ENCODE measurements at regions not wholly inside any gene's neighbourhood (a gene's known extent, or its start where the extent isn't known, plus 50 kb on each side); places are given as distances from the start of the nearest gene placed in this dataset.

- TF ChIP-seq POLR2AphosphoS5 (IDR thresholded peaks at IDR 0.05; ENCODE audit: low read depth, low read length): no peak
- no peak for TF ChIP-seq SIN3A (IDR thresholded peaks at IDR 0.05; ENCODE audit: borderline replicate concordance, insufficient read depth, low read length)
- no peak for TF ChIP-seq FOXP2 (optimal IDR thresholded peaks at IDR 0.05; ENCODE audit: borderline replicate concordance, extremely low read depth, extremely low read length, insufficient read depth)
- no peak for TF ChIP-seq REST (IDR thresholded peaks at IDR 0.05; ENCODE audit: insufficient read depth in 1 of 2, low read depth in 2 of 2, low read length in 2 of 2)
- TF ChIP-seq TAF1 (IDR thresholded peaks at IDR 0.05; ENCODE audit: borderline replicate concordance, insufficient read depth, low read length): no peak
Measured at GRCh38 chr4:60432911-60433310, 767.2 kb upstream of the ADGRL3 start.

DNA sequence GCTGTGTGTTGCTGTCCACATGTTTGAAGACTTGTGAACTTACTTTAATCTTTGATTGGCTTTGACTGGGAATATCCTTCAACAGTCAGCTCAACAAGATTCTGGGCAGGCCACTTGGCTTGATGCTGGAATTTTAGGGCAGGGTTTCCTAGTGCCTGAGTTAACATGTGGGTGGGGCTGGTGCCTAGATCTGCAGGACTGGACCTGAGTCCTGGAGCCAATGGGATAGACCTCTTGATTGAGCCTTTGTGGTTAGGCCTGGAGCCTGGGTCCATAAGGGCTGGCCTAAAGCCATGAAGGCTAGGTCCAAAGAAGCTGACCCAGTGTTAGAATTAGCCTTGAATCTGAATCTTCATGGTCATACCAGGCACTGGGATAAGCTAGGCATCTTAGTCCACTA, 757.1 kb upstream of the ADGRL3 start:
- TF ChIP-seq POLR2AphosphoS5 (IDR thresholded peaks at IDR 0.05; ENCODE audit: low read depth, low read length) (no peak), TAF1 (IDR thresholded peaks at IDR 0.05; ENCODE audit: borderline replicate concordance, insufficient read depth, low read length) (no peak), SIN3A (IDR thresholded peaks at IDR 0.05; ENCODE audit: borderline replicate concordance, insufficient read depth, low read length) (no peak), FOXP2 (optimal IDR thresholded peaks at IDR 0.05; ENCODE audit: borderline replicate concordance, extremely low read depth, extremely low read length, insufficient read depth) (no peak)

DNA sequence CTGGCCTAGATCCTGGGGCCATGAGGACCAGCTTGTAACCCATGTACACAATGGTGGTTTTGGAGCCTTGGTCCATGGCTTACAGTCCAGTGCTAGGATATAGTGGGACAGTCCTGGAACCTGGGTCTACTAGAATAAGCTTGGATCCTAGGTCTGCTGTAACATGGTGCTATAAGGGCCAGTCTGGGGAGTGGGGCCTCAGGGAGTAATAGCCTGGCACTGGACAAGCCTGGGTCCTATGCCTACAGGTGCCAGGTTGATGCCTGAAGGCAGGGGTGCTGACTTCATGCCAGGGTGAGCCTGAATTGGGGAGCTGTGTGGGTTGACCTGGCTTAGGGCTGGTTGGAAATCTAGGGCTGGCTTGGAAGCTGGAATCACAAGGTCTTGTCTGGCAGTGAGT, 756.3 kb upstream of the ADGRL3 start:
- no peak for TF ChIP-seq REST (IDR thresholded peaks at IDR 0.05; ENCODE audit: insufficient read depth in 1 of 2, low read depth in 2 of 2, low read length in 2 of 2)
- TF ChIP-seq TAF1 (IDR thresholded peaks at IDR 0.05; ENCODE audit: borderline replicate concordance, insufficient read depth, low read length): no peak
- no peak for TF ChIP-seq POLR2AphosphoS5 (IDR thresholded peaks at IDR 0.05; ENCODE audit: low read depth, low read length)
- no peak for TF ChIP-seq FOXP2 (optimal IDR thresholded peaks at IDR 0.05; ENCODE audit: borderline replicate concordance, extremely low read depth, extremely low read length, insufficient read depth)
- TF ChIP-seq SIN3A (IDR thresholded peaks at IDR 0.05; ENCODE audit: borderline replicate concordance, insufficient read depth, low read length): no peak

- TF ChIP-seq TAF1 (IDR thresholded peaks at IDR 0.05; ENCODE audit: borderline replicate concordance, insufficient read depth, low read length) (no peak), REST (IDR thresholded peaks at IDR 0.05; ENCODE audit: insufficient read depth in 1 of 2, low read depth in 2 of 2, low read length in 2 of 2) (no peak), SIN3A (IDR thresholded peaks at IDR 0.05; ENCODE audit: borderline replicate concordance, insufficient read depth, low read length) (no peak), FOXP2 (optimal IDR thresholded peaks at IDR 0.05; ENCODE audit: borderline replicate concordance, extremely low read depth, extremely low read length, insufficient read depth) (no peak), POLR2AphosphoS5 (IDR thresholded peaks at IDR 0.05; ENCODE audit: low read depth, low read length) (no peak)
Measured at GRCh38 chr4:60450054-60450453, 750.1 kb upstream of the ADGRL3 start.

- TF ChIP-seq POLR2AphosphoS5 (IDR thresholded peaks at IDR 0.05; ENCODE audit: low read depth, low read length): no peak
- TF ChIP-seq FOXP2 (optimal IDR thresholded peaks at IDR 0.05; ENCODE audit: borderline replicate concordance, extremely low read depth, extremely low read length, insufficient read depth): no peak
- no peak for TF ChIP-seq REST (IDR thresholded peaks at IDR 0.05; ENCODE audit: insufficient read depth in 1 of 2, low read depth in 2 of 2, low read length in 2 of 2)
- TF ChIP-seq SIN3A (IDR thresholded peaks at IDR 0.05; ENCODE audit: borderline replicate concordance, insufficient read depth, low read length): no peak
- no peak for TF ChIP-seq TAF1 (IDR thresholded peaks at IDR 0.05; ENCODE audit: borderline replicate concordance, insufficient read depth, low read length)
Measured at GRCh38 chr4:60452266-60452665, 747.9 kb upstream of the ADGRL3 start.

Data from PFSK-1 (cell line).